WTC11 (cell line): ENCODE measurements at regions not wholly inside any gene's neighbourhood (a gene's known extent, or its start where the extent isn't known, plus 50 kb on each side); places are given as distances from the start of the nearest gene placed in this dataset.

Experiments
- ATAC-seq: fragments of 200-7000 bp; cut with Tn5 transposase; 2 replicates; pipeline ENCODE4 v1.10.0; 2021; ENCODE audit warnings: mild to moderate bottlenecking, moderate library complexity
- CTCF ChIA-PET: fragments of 300-600 bp; sonication (Branson Sonifier 250); formaldehyde crosslinking; loops from one replicate; lab custom pipeline; 2021; ENCODE audit warnings: antibody characterized with exemption; lab: Charles Lee
- POLR2A ChIA-PET: fragments of 350-600 bp; sonication (Branson Sonifier 250); formaldehyde crosslinking; loops from one replicate; lab custom pipeline; 2021; ENCODE audit warnings: antibody characterized with exemption; lab: Charles Lee
- DNase-seq: peaks from one replicate; pipeline ENCODE4 v3.0.0; 2021; ENCODE audit warnings: low spot score
- H3K27ac Mint-ChIP-seq: 2 replicates; pipeline ENCODE4 v1.8.0; 2021; ENCODE audit warnings: mixed read lengths
- H3K27me3 Mint-ChIP-seq: 2 replicates; pipeline ENCODE4 v1.8.0; 2021; ENCODE audit warnings: low read depth, mild to moderate bottlenecking, moderate library complexity, mixed read lengths
- H3K36me3 Mint-ChIP-seq: 2 replicates; pipeline ENCODE4 v1.8.0; 2021; ENCODE audit warnings: mixed read lengths
- H3K4me1 Mint-ChIP-seq: 2 replicates; pipeline ENCODE4 v1.8.0; 2022; ENCODE audit warnings: mixed read lengths
- H3K4me3 Mint-ChIP-seq: 2 replicates; pipeline ENCODE4 v1.8.0; 2021; ENCODE audit warnings: mild to moderate bottlenecking, moderate library complexity, mixed read lengths
- H3K9me3 Mint-ChIP-seq: 2 replicates; pipeline ENCODE4 v1.8.0; 2021; ENCODE audit warnings: mixed read lengths
- AR ChIP-seq: fragments of 250-450 bp; sonication (Bioruptor Pico); IDR thresholded peaks from 2 replicates; pipeline ENCODE4 v1.9.0; 2021; ENCODE audit warnings: mild to moderate bottlenecking
- E2F4 ChIP-seq: sonication (generic); formaldehyde crosslinking; IDR thresholded peaks from 2 replicates; pipeline ENCODE4 v1.8.1; 2022; ENCODE audit warnings: low read depth, mild to moderate bottlenecking, moderate library complexity, missing genetic modification reagents, borderline replicate concordance
- ERG ChIP-seq: fragments of 250-450 bp; sonication (Bioruptor Pico); IDR thresholded peaks from 2 replicates; pipeline ENCODE4 v1.8.0; 2021; ENCODE audit warnings: mild to moderate bottlenecking
- ESRRA ChIP-seq: sonication (generic); formaldehyde crosslinking; IDR thresholded peaks from 2 replicates; pipeline ENCODE4 v1.8.1; 2022; ENCODE audit warnings: mild to moderate bottlenecking, missing genetic modification reagents, borderline replicate concordance
- GTF2I ChIP-seq: fragments of 250-450 bp; sonication (Bioruptor Pico); conservative IDR thresholded peaks from 2 replicates; pipeline ENCODE4 v1.4.0; 2021; ENCODE audit warnings: mild to moderate bottlenecking
- JAZF1 ChIP-seq: fragments of 250-450 bp; sonication (Bioruptor Pico); IDR thresholded peaks from 2 replicates; pipeline ENCODE4 v1.9.0; 2021; ENCODE audit warnings: moderate library complexity, mild to moderate bottlenecking, inconsistent platforms
- NFE2L1 ChIP-seq: sonication (generic); formaldehyde crosslinking; IDR thresholded peaks from 2 replicates; pipeline ENCODE4 v1.8.1; 2023; ENCODE audit warnings: missing genetic modification reagents
- PRDM15 ChIP-seq: sonication (generic); formaldehyde crosslinking; IDR thresholded peaks from 2 replicates; pipeline ENCODE4 v1.8.0; 2022; ENCODE audit warnings: missing genetic modification reagents
- TEAD1 ChIP-seq: sonication (generic); formaldehyde crosslinking; IDR thresholded peaks from 2 replicates; pipeline ENCODE4 v1.8.0; 2022; ENCODE audit warnings: mild to moderate bottlenecking, missing genetic modification reagents
- ZBTB43 ChIP-seq: sonication (generic); formaldehyde crosslinking; IDR thresholded peaks from 2 replicates; pipeline ENCODE4 v1.8.1; 2023; ENCODE audit warnings: mild to moderate bottlenecking, missing genetic modification reagents
- ZNF396 ChIP-seq: fragments of 250-450 bp; sonication (Bioruptor Pico); IDR thresholded peaks from 2 replicates; pipeline ENCODE4 v1.8.0; 2021; ENCODE audit warnings: mild to moderate bottlenecking, moderate library complexity, borderline replicate concordance
- ZNF532 ChIP-seq: fragments of 250-450 bp; sonication (Bioruptor Pico); IDR thresholded peaks from 2 replicates; pipeline ENCODE4 v1.9.0; 2021; ENCODE audit warnings: mild to moderate bottlenecking, borderline replicate concordance
- TF ChIP-seq, protein P1 (sequence below): fragments of 200-600 bp; IDR thresholded peaks from 2 replicates; pipeline ENCODE4 v1.8.0; 2022; ENCODE audit warnings: antibody characterized with exemption
- TF ChIP-seq, protein P2 (sequence below): sonication (generic); formaldehyde crosslinking; IDR thresholded peaks from 2 replicates; pipeline ENCODE4 v1.8.1; 2022; ENCODE audit warnings: low read depth, missing genetic modification reagents, borderline replicate concordance

DNA sequence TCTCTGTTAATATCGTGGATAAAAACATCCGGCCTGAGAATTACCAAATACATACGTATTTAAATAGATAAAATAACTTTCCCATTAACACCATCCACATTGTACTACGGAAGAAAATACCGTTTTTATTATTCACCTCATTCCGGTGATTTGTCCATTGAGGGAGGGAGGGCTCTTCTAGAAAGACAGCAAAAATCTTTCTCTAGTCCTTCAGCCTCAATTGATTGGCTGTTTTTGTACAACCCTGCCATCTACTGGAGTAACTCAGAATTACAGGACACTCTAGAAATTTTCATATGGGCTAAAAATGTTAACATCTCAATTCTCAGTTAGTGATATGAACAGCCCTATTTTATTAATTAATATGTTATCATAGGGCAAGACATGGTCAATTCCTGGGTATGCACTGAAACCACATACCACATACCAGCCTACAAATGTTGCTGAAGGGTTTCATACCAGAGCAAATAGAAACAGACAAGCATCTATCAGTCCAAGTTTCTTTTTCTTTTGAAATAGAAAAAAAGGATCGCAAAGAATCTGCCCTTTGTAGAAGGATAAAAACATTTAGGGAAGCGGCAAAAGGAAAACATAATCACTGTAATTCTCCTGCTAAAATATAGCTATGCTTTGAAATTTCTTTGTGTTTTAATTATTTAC lies 55.8 kb upstream of the CDCA7L start:
- TF ChIP-seq NFE2L1 = no peak
- TF ChIP-seq, protein P1, sequence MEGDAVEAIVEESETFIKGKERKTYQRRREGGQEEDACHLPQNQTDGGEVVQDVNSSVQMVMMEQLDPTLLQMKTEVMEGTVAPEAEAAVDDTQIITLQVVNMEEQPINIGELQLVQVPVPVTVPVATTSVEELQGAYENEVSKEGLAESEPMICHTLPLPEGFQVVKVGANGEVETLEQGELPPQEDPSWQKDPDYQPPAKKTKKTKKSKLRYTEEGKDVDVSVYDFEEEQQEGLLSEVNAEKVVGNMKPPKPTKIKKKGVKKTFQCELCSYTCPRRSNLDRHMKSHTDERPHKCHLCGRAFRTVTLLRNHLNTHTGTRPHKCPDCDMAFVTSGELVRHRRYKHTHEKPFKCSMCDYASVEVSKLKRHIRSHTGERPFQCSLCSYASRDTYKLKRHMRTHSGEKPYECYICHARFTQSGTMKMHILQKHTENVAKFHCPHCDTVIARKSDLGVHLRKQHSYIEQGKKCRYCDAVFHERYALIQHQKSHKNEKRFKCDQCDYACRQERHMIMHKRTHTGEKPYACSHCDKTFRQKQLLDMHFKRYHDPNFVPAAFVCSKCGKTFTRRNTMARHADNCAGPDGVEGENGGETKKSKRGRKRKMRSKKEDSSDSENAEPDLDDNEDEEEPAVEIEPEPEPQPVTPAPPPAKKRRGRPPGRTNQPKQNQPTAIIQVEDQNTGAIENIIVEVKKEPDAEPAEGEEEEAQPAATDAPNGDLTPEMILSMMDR = peak; percentile 79
- TF ChIP-seq, all 79 proteins: peak for 1
- H3K9me3 Mint-ChIP-seq = no peaks in the 10 kb centered on the region
- ATAC-seq = peak; percentile 78
- H3K4me1 Mint-ChIP-seq = peaks cover 7% of the 10 kb centered on the region
- ChIA-PET CTCF (interaction anchor here (0.9 to 1.2 kb wide), 2 partner anchors 9 to 78 kb away, joined by 3 read pairs; no protein-coding TSS in a partner anchor), POLR2A (no interaction called here)
- H3K27me3 Mint-ChIP-seq = no peaks in the 10 kb centered on the region
- H3K36me3 Mint-ChIP-seq = no peaks in the 10 kb centered on the region
- H3K4me3 Mint-ChIP-seq = peak overlapping the region; percentile 42
- no peak for DNase-seq
- H3K27ac Mint-ChIP-seq = no peak overlapping the region

GRCh38 chr7:21999896-22000295 lies 54.2 kb upstream of the CDCA7L start:
- DNase-seq (no peak), ATAC-seq (no peak)
- POLR2A ChIA-PET = no interaction called here
- no peak overlapping the region for H3K4me3 Mint-ChIP-seq
- no peaks in the 10 kb centered on the region for H3K36me3 Mint-ChIP-seq
- no peaks in the 10 kb centered on the region for H3K27me3 Mint-ChIP-seq
- H3K9me3 Mint-ChIP-seq = no peaks in the 10 kb centered on the region
- H3K27ac Mint-ChIP-seq = no peak overlapping the region
- peaks cover 7% of the 10 kb centered on the region for H3K4me1 Mint-ChIP-seq
- CTCF ChIA-PET = interaction anchor here (0.7 kb wide), 1 partner anchor 52 kb away, joined by 4 read pairs; no protein-coding TSS in a partner anchor
- no peak for TF ChIP-seq ZNF532 (CRISPR knock-in tag)
- TF ChIP-seq ERG = no peak
- TF ChIP-seq GTF2I (CRISPR knock-in tag) = no peak
- no peak for TF ChIP-seq E2F4 (CRISPR knock-in tag)
- TF ChIP-seq PRDM15 (CRISPR knock-in tag) = no peak
- no peak for TF ChIP-seq ZNF396 (CRISPR knock-in tag)
- TF ChIP-seq AR = no peak
- TF ChIP-seq ESRRA (CRISPR knock-in tag) = no peak
- TF ChIP-seq ZBTB43 = no peak
- TF ChIP-seq JAZF1 (CRISPR knock-in tag) = no peak
- no peak for TF ChIP-seq TEAD1 (CRISPR knock-in tag)
- TF ChIP-seq, protein P2, sequence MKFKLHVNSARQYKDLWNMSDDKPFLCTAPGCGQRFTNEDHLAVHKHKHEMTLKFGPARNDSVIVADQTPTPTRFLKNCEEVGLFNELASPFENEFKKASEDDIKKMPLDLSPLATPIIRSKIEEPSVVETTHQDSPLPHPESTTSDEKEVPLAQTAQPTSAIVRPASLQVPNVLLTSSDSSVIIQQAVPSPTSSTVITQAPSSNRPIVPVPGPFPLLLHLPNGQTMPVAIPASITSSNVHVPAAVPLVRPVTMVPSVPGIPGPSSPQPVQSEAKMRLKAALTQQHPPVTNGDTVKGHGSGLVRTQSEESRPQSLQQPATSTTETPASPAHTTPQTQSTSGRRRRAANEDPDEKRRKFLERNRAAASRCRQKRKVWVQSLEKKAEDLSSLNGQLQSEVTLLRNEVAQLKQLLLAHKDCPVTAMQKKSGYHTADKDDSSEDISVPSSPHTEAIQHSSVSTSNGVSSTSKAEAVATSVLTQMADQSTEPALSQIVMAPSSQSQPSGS = no peak
